ENCODE measurements at regions not wholly inside any gene's neighbourhood (a gene's known extent, or its start where the extent isn't known, plus 50 kb on each side); places are given as distances from the start of the nearest gene placed in this dataset.
A peak's percentile ranks its signal among the peaks of the same experiment; 100 is the strongest.

DNA sequence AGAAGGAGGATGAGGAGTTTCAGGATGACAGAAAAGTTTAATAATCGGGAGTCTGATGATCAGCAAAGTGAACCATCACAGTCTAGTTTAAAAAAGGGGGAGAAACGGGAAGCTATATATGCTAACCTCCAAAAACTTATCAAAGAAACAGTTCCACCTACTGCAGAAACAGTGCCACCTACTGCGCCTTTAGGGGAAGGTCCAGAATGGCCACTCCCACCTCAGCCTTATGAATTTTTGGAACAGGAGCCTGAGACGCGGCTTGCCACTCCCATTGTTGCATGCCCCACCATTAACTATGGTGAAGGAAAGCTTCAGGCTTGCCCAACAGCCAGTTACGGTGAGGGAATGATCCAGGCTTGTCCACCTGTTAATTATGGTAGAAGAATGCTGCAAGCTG, 929.0 kb downstream of the SLITRK6 start:
- Histone ChIP-seq H3K4me3 (replicated peaks in 1 of 2; ENCODE audit: low read depth in 1 of 2, low read length in 2 of 2) (no peak overlapping the region), H3K27me3 (ENCODE audit: insufficient read depth, low read length) (no peaks in the 10 kb centered on the region), H2AFZ (ENCODE audit: low read depth, low read length, poor library complexity, severe bottlenecking) (no peak overlapping the region), H3K9me3 (ENCODE audit: control insufficient read depth in 1 of 2, insufficient read depth in 1 of 2, low read depth in 1 of 2, low read length in 2 of 2) (no peaks in the 10 kb centered on the region; a peak in 1 of 4 replicates), H3K79me2 (ENCODE audit: insufficient read depth, low read length) (no peaks in the 10 kb centered on the region), H3K4me1 (ENCODE audit: control insufficient read depth in 1 of 2, insufficient read depth in 2 of 2, low read length in 2 of 2) (no peaks in the 10 kb centered on the region), H4K20me1 (ENCODE audit: insufficient read depth) (no peaks in the 10 kb centered on the region), H3K9ac (ENCODE audit: low read length) (no peak overlapping the region), H3K27ac (ENCODE audit: low read depth, low read length) (no peak overlapping the region), H3K9me2 (ENCODE audit: insufficient read depth) (no peaks in the 10 kb centered on the region), H3K4me2 (ENCODE audit: low read length) (no peak overlapping the region), H3K36me3 (ENCODE audit: control insufficient read depth in 1 of 2, insufficient read depth in 2 of 2, low read length in 2 of 2) (no peaks in the 10 kb centered on the region)
- ChIA-PET POLR2A (no interaction called here), RAD21 (ENCODE audit: low non-redundant PET in 1 of 2, low total read pairs in 2 of 2, uncharacterized antibody in 2 of 2, unreplicated experiment in 2 of 2) (no interaction called here), CTCF (no interaction called here)
- intact Hi-C loops (cut with micrococcal nuclease) = no loop called here
- DNase-seq (ENCODE audit: low read depth, low spot score) (no peak), ATAC-seq (peak; percentile 64)
- no peak for TF ChIP-seq SIN3A (IDR thresholded peaks at IDR 0.05; ENCODE audit: low read depth)
- TF ChIP-seq CEBPB (IDR thresholded peaks at IDR 0.05; ENCODE audit: low read depth) = no peak
- 0 out of 2 replicates have a peak, but pooled peaks have one; percentile 4 for TF ChIP-seq RAD21 (IDR thresholded peaks at IDR 0.05; ENCODE audit: low read depth)
- TF ChIP-seq FOSL1 (IDR thresholded peaks at IDR 0.05; ENCODE audit: low read depth) = no peak
- TF ChIP-seq JUND (IDR thresholded peaks at IDR 0.05) = no peak
- no peak for TF ChIP-seq EGR1 (IDR thresholded peaks at IDR 0.05; ENCODE audit: low read depth)
- no peak for TF ChIP-seq ZNF274 (IDR thresholded peaks at IDR 0.05; ENCODE audit: low read depth, low read length)
- no peak for TF ChIP-seq SP1 (IDR thresholded peaks at IDR 0.05; ENCODE audit: low read depth)
- no peak for TF ChIP-seq YY1 (IDR thresholded peaks at IDR 0.05; ENCODE audit: extremely low read depth, insufficient replicate concordance, low read depth, low read length)
- no peak for TF ChIP-seq EZH2phosphoT487 (IDR thresholded peaks at IDR 0.05; ENCODE audit: borderline replicate concordance)
- TF ChIP-seq POLR2A (IDR thresholded peaks at IDR 0.05; ENCODE audit: borderline replicate concordance, extremely low read depth, insufficient read depth, insufficient read length) = no peak
- TF ChIP-seq POLR2AphosphoS5 (IDR thresholded peaks at IDR 0.05; ENCODE audit: low read depth, low read length) = no peak
- TF ChIP-seq ELF1 (IDR thresholded peaks at IDR 0.05; ENCODE audit: borderline replicate concordance, low read depth) = no peak
- TF ChIP-seq, protein P1, sequence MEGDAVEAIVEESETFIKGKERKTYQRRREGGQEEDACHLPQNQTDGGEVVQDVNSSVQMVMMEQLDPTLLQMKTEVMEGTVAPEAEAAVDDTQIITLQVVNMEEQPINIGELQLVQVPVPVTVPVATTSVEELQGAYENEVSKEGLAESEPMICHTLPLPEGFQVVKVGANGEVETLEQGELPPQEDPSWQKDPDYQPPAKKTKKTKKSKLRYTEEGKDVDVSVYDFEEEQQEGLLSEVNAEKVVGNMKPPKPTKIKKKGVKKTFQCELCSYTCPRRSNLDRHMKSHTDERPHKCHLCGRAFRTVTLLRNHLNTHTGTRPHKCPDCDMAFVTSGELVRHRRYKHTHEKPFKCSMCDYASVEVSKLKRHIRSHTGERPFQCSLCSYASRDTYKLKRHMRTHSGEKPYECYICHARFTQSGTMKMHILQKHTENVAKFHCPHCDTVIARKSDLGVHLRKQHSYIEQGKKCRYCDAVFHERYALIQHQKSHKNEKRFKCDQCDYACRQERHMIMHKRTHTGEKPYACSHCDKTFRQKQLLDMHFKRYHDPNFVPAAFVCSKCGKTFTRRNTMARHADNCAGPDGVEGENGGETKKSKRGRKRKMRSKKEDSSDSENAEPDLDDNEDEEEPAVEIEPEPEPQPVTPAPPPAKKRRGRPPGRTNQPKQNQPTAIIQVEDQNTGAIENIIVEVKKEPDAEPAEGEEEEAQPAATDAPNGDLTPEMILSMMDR (IDR thresholded peaks at IDR 0.05 in 2 of 3, conservative IDR thresholded peaks at IDR 0.05 in 1 of 3; ENCODE audit: borderline replicate concordance in 1 of 3, insufficient read depth in 1 of 3, low read depth in 2 of 3, low read length in 2 of 3) = peak in 2 of 3 experiments; percentile 24 to 31; a peak in 3 of 6 replicates
- BruUV-seq (replicated peaks) = no TSS peak

Data from HCT116 (cell line).